Inferior parietal cortex (tissue), 1 donor: ENCODE measurements at regions not wholly inside any gene's neighbourhood (a gene's known extent, or its start where the extent isn't known, plus 50 kb on each side); places are given as distances from the start of the nearest gene placed in this dataset.
A peak's percentile ranks its signal among the peaks of the same experiment; 100 is the strongest.
"Not testable (repeated sequence)": the region's sequence is repeated elsewhere in the genome, so short reads cannot be mapped to it uniquely, and the experiment has no call there.

Experiments
- DNase-seq: peaks from one replicate; pipeline ENCODE4 v3.0.0-alpha.2; 2016; ENCODE audit errors: extremely low spot score

GRCh38 chr16:29294951-29295795, 111.3 kb downstream of the NPIPB11 start:
- DNase-seq: not testable (repeated sequence)

- DNase-seq: not testable (repeated sequence)
Measured at GRCh38 chr16:29294400-29294933, 112.0 kb downstream of the NPIPB11 start.

GRCh38 chr16:29293545-29293944, 113.0 kb downstream of the NPIPB11 start:
- DNase-seq: not testable (repeated sequence)

- not testable (repeated sequence) for DNase-seq
Measured at GRCh38 chr16:29292952-29293471, 113.5 kb downstream of the NPIPB11 start.

GRCh38 chr16:29291329-29292271, 114.9 kb downstream of the NPIPB11 start:
- not testable (repeated sequence) for DNase-seq

GRCh38 chr16:29290631-29291247, 115.8 kb downstream of the NPIPB11 start:
- peak; percentile 77 for DNase-seq

- DNase-seq: not testable (repeated sequence)
Measured at GRCh38 chr16:29289516-29290239, 116.8 kb downstream of the NPIPB11 start.

GRCh38 chr16:29288711-29289474, 117.6 kb downstream of the NPIPB11 start:
- not testable (repeated sequence) for DNase-seq

GRCh38 chr16:29287871-29288535, 118.5 kb downstream of the NPIPB11 start:
- not testable (repeated sequence) for DNase-seq

GRCh38 chr16:29287246-29287645, 119.3 kb downstream of the NPIPB11 start:
- not testable (repeated sequence) for DNase-seq

- not testable (repeated sequence) for DNase-seq
Measured at GRCh38 chr16:29286796-29287195, 119.7 kb downstream of the NPIPB11 start.

GRCh38 chr16:29286161-29286560, 120.3 kb downstream of the NPIPB11 start:
- not testable (repeated sequence) for DNase-seq

GRCh38 chr16:29285151-29285885, 121.2 kb downstream of the NPIPB11 start:
- DNase-seq: not testable (repeated sequence)

- not testable (repeated sequence) for DNase-seq
Measured at GRCh38 chr16:29284723-29285122, 121.8 kb downstream of the NPIPB11 start.

GRCh38 chr16:29284159-29284558, 122.4 kb downstream of the NPIPB11 start:
- not testable (repeated sequence) for DNase-seq

- not testable (repeated sequence) for DNase-seq
Measured at GRCh38 chr16:29278097-29278871, 128.2 kb downstream of the NPIPB11 start.

GRCh38 chr16:29276446-29276845, 130.1 kb downstream of the NPIPB11 start:
- not testable (repeated sequence) for DNase-seq
